ENCODE measurements at regions not wholly inside any gene's neighbourhood (a gene's known extent, or its start where the extent isn't known, plus 50 kb on each side); places are given as distances from the start of the nearest gene placed in this dataset.
"Not testable (repeated sequence)": the region's sequence is repeated elsewhere in the genome, so short reads cannot be mapped to it uniquely, and the experiment has no call there.

GRCh38 chr3:20245781-20246180, 59.8 kb upstream of the SGO1 start:
- no peak for DNase-seq
- Histone ChIP-seq H3K27ac (ENCODE audit: insufficient read depth in 1 of 2, low read depth in 1 of 2, low read length in 2 of 2, poor library complexity in 1 of 2, severe bottlenecking in 2 of 2) (no peak overlapping the region), H3K27me3 (replicated peaks in 2 of 5; ENCODE audit: control insufficient read depth in 4 of 5, insufficient read depth in 5 of 5, low read length in 4 of 5) (no peaks in the 10 kb centered on the region), H3K4me3 (ENCODE audit: control insufficient read depth in 1 of 7, extremely low read depth in 1 of 7, insufficient read depth in 4 of 7, low read depth in 2 of 7, low read length in 6 of 7) (no peak overlapping the region), H3K9me3 (ENCODE audit: control extremely low read depth in 1 of 5, control insufficient read depth in 4 of 5, insufficient read depth in 2 of 5, low read depth in 1 of 5, low read length in 4 of 5) (peaks cover 0 to 2% (median 0%) of the 10 kb centered on the region in 5 experiments), H3K36me3 (ENCODE audit: control insufficient read depth in 4 of 4, insufficient read depth in 4 of 4, low read length in 3 of 4) (no peaks in the 10 kb centered on the region), H3K4me1 (ENCODE audit: control extremely low read depth in 1 of 4, control insufficient read depth in 4 of 4, insufficient read depth in 4 of 4, low read length in 3 of 4) (no peaks in the 10 kb centered on the region)
- whole genome bisulfite sequencing (ENCODE audit: insufficient coverage) = 100% methylated on average over 3 of the region's 3 CpGs
- POLR2A ChIA-PET = no interaction called here
- CTCF ChIA-PET = no interaction called here

GRCh38 chr3:20240154-20240883, 54.3 kb upstream of the SGO1 start:
- WGBS (ENCODE audit: insufficient coverage) = 100% methylated on average over 1 of the region's 2 CpGs
- Histone ChIP-seq H3K27ac (ENCODE audit: insufficient read depth in 1 of 2, low read depth in 1 of 2, low read length in 2 of 2, poor library complexity in 1 of 2, severe bottlenecking in 2 of 2) (no peak overlapping the region), H3K4me3 (ENCODE audit: control insufficient read depth in 1 of 7, extremely low read depth in 1 of 7, insufficient read depth in 4 of 7, low read depth in 2 of 7, low read length in 6 of 7) (no peak overlapping the region), H3K4me1 (ENCODE audit: control extremely low read depth in 1 of 4, control insufficient read depth in 4 of 4, insufficient read depth in 4 of 4, low read length in 3 of 4) (no peaks in the 10 kb centered on the region), H3K9me3 (ENCODE audit: control extremely low read depth in 1 of 5, control insufficient read depth in 4 of 5, insufficient read depth in 2 of 5, low read depth in 1 of 5, low read length in 4 of 5) (peaks cover 0 to 2% (median 0%) of the 10 kb centered on the region in 5 experiments), H3K27me3 (replicated peaks in 2 of 5; ENCODE audit: control insufficient read depth in 4 of 5, insufficient read depth in 5 of 5, low read length in 4 of 5) (no peaks in the 10 kb centered on the region), H3K36me3 (ENCODE audit: control insufficient read depth in 4 of 4, insufficient read depth in 4 of 4, low read length in 3 of 4) (no peaks in the 10 kb centered on the region)
- DNase-seq = no peak
- POLR2A ChIA-PET = no interaction called here
- CTCF ChIA-PET = no interaction called here

GRCh38 chr3:20238199-20238598, 52.2 kb upstream of the SGO1 start:
- POLR2A ChIA-PET; H3K27me3 ChIP-seq (replicated peaks in 2 of 5; ENCODE audit: control insufficient read depth in 4 of 5, insufficient read depth in 5 of 5, low read length in 4 of 5); H3K36me3 ChIP-seq (ENCODE audit: control insufficient read depth in 4 of 4, insufficient read depth in 4 of 4, low read length in 3 of 4); CTCF ChIA-PET; H3K4me3 ChIP-seq (ENCODE audit: control insufficient read depth in 1 of 7, extremely low read depth in 1 of 7, insufficient read depth in 4 of 7, low read depth in 2 of 7, low read length in 6 of 7); DNase-seq; H3K27ac ChIP-seq (ENCODE audit: insufficient read depth in 1 of 2, low read depth in 1 of 2, low read length in 2 of 2, poor library complexity in 1 of 2, severe bottlenecking in 2 of 2); H3K9me3 ChIP-seq (ENCODE audit: control extremely low read depth in 1 of 5, control insufficient read depth in 4 of 5, insufficient read depth in 2 of 5, low read depth in 1 of 5, low read length in 4 of 5); H3K4me1 ChIP-seq (ENCODE audit: control extremely low read depth in 1 of 4, control insufficient read depth in 4 of 4, insufficient read depth in 4 of 4, low read length in 3 of 4): not testable (repeated sequence)
- no CpG with 5 or more reads among the region's 3 CpGs for WGBS (ENCODE audit: insufficient coverage)

- ChIA-PET POLR2A (no interaction called here), CTCF (interaction anchor here (1.1 kb wide), 1 partner anchor 10 kb away, joined by 3 read pairs; no protein-coding TSS in a partner anchor)
- no peak overlapping the region for H3K27ac ChIP-seq (ENCODE audit: insufficient read depth in 1 of 2, low read depth in 1 of 2, low read length in 2 of 2, poor library complexity in 1 of 2, severe bottlenecking in 2 of 2)
- no peaks in the 10 kb centered on the region for H3K36me3 ChIP-seq (ENCODE audit: control insufficient read depth in 4 of 4, insufficient read depth in 4 of 4, low read length in 3 of 4)
- H3K4me3 ChIP-seq (ENCODE audit: control insufficient read depth in 1 of 7, extremely low read depth in 1 of 7, insufficient read depth in 4 of 7, low read depth in 2 of 7, low read length in 6 of 7) = no peak overlapping the region
- DNase-seq = no peak
- H3K27me3 ChIP-seq (replicated peaks in 2 of 5; ENCODE audit: control insufficient read depth in 4 of 5, insufficient read depth in 5 of 5, low read length in 4 of 5) = no peaks in the 10 kb centered on the region
- WGBS (ENCODE audit: insufficient coverage) = 90% methylated on average over 2 of the region's 3 CpGs
- peaks cover 0 to 2% (median 0%) of the 10 kb centered on the region in 5 experiments for H3K9me3 ChIP-seq (ENCODE audit: control extremely low read depth in 1 of 5, control insufficient read depth in 4 of 5, insufficient read depth in 2 of 5, low read depth in 1 of 5, low read length in 4 of 5)
- H3K4me1 ChIP-seq (ENCODE audit: control extremely low read depth in 1 of 4, control insufficient read depth in 4 of 4, insufficient read depth in 4 of 4, low read length in 3 of 4) = no peaks in the 10 kb centered on the region
These were observed 50.6 kb upstream of the SGO1 start for GRCh38 chr3:20236603-20237002.
